CD4-positive, alpha-beta T cell treated with Interferon alpha-2 for 1 hour (primary cell): ENCODE measurements at regions not wholly inside any gene's neighbourhood (a gene's known extent, or its start where the extent isn't known, plus 50 kb on each side); places are given as distances from the start of the nearest gene placed in this dataset.

Experiments used
- DNase-seq, 2 donors: peaks; one replicate each; pipeline ENCODE4 v3.0.0-alpha.2; 2020 to 2022

DNA sequence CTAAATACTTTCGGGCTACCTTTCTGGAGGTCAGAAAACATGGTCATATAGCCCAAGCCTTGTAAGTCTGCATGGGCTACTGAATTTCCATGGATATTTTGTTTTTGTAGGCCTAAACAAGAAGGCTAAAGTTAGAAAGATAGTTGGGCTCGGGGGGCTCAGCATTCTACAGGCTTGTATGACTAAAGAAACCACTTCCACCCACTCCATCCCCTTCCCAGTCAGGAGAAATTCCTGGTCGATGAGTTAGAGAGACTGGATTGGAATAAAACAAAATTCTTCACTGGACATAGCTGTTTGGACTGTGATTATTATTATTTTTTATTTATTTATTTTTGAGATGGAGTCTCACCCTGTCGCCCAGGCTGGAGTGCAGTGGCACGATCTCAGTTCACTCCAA lies 539.4 kb upstream of the TNP1 start:
- no peak for DNase-seq

DNA sequence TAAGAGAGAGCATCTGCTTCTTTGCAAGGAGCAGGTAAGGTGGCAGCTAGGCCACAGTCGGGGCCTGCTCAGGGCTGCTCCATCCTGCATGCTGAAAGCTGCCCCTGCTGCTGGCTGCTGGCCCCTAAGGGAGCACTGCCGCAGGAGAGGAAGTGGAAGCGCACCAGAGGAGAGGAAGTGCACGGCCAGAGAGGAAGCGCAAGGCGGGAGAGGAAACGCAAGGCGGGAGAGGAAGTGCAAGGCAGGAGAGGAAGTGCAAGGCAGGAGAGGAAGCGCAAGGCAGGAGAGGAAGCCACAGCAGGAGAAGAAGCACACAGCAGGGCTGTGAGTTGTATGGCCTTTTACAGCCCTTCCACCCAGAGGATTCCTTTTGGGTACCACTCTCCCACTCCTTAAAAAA lies 539.0 kb upstream of the TNP1 start:
- peak; percentile 1 to 31 for DNase-seq

DNA sequence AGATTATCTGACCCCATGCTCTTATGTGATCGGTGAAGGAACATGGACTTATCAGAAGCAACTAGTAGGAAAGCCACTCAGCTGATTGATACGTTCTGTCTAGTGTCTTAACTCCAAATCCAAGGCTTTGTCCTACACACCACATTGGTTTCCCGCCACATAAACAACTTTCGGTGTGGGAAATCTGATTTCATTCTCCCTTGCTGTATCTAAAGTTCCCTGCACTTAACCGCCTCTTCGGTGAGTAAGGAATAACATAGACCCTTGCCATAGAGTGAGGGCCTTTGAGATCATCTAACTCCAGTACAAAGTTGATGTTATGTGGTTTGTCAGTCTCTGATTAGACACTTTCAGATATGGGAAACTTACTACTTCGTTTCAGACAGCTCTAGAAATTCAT lies 538.2 kb upstream of the TNP1 start:
- no peak for DNase-seq

DNA sequence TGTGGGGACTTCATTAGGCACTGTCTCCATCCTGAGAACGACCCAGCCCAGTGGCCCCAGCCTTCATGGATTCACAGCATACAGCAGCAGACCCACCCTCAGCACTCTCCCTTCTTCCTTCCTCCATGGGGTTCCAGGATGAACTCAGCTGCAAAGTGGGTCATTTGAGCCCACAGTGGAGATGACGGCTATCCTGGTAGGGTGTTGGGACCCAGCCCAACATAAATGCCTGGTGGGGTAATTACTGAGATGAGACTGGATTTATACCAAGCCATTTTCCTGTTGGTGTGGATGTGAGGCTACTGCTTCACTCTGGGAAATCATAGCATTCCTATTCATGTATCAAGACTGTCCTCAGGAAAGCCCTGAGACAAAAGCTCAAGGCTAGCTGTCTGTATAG lies 536.7 kb upstream of the TNP1 start:
- DNase-seq = no peak

DNA sequence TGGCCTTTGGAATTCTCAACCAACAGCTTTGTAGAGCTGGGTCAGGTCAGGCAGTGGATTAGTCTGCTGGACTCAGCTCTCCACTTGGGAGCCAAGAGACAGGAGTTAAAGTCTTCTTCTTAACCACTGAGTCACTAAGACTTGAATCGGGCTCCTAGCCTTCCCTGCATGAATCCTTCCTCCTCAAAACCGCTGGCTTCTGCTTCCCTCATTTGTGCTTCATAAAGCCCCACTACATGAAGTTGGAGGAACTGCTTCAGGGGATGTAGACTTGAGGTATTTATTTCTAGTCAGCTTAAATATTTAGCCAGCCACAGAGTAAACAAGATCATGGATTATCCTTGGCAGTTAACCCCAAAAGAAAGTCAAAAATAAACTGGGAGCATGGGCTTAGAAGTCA lies 536.3 kb upstream of the TNP1 start:
- no peak for DNase-seq

DNA sequence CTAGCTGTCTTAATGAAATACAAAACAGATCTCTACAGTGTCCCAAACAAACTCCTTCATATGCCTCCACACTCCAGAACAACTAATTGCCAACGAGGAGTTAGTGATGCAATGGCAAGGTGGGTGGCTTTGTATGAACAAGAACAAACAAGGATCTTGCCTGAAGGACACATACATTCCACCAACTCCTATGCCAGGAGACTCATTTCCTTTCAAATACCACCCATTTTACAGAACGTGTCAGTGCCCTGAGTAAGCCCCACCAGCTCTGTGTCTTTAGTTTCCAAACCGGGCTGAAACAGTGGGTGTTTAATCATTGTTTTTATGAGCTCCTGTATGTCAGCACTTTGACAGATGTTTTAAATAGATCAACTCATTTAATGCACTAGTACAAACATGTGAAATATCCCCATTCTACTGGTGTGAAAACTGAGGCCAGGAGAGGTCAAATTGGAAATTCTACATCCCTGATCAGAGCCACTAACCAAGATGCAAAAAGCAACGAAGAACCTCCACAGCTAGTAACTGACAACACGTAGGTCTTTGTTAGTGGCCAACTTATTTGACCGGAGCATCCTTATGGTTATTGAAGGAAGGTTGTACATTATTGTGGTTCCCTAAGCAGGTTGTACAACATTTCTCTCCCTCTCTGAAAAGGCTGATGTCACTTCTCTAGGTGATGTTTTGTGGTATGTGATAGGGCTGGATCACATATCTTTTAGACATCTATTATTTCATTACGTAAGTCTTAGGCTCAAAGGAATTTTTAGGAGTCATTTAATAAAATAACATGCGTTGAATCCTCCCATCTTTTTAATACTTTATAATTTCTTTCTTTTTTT lies 534.9 kb upstream of the TNP1 start:
- no peak for DNase-seq

DNA sequence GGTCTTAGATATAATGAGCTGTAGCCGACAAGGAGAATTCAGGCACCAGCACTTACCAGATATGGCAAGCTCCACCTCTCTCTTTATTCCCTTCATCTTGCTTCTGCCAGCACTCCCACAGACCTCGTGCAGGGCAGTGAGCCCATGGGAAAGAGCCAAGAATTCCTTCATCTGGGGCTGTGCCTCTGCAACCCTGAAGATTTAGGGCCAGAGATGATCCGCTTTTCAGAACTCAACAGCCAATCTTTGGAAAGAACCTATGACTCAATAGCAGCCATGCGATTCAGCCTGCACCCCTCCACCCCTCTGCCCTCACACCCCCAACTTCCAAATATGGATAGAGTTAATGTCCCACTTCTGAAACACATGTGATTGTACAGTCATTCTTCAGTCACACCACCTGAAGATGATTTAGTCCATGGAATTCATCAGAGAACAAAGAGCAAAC lies 533.7 kb upstream of the TNP1 start:
- no peak for DNase-seq

DNA sequence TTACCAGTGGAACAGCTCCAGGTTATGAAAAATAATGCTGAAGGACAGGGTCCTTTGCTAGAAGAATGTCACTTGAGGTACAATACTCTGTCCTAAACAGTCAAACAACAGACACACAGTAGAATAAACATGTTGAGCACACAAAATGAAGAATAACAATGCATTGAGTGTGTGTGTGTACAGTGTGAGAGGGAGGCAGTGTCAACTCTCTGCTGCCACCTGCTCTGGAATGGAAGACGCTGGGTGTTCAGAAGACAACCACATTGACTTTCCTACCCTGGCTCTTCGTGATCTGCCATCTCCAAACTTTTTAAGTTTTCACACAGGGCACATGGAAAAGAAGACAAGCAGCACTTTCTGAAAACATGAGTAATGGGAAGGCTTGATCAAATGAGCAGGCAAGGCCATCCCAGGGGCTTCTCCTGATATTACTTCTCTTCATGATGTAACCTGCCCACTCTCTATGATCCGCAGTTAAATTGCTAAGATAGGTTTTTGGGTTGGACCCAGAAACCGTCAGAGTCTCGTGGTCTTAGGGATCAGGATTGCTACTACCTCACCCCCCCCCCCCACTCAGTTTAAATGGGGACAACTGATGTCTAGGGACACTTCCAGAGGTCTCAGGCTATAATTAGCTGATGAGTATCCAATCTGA lies 533.2 kb upstream of the TNP1 start:
- no peak for DNase-seq

DNA sequence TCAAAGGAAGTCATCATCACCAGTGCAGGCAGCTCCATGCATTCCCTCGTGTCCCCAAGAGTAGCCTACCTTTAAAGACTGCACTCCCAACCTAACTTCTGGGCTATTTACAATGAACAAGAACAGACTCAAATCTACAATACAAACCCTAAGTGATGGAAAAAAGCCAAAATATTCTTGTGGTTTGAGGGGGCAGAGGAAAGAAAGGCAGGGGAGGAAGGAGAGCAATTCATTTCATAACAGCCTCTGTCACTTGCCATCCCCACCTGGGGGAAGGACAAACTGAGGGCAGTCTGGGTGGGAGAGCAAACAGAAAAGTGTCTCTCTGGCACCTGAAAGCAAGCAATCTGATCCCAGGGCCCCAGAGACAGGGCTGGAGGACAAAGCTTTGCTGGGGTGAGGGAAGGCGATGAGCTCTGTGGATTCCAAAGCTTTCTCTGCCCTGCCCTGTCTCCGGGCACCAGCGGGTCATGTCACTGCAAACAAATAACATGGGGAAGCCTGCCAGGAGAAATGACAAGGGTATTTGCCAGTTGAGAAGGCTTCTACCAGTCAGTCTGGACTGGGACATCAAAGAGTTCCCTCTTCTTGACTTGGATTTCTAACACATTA lies 528.0 kb upstream of the TNP1 start:
- no peak for DNase-seq

DNA sequence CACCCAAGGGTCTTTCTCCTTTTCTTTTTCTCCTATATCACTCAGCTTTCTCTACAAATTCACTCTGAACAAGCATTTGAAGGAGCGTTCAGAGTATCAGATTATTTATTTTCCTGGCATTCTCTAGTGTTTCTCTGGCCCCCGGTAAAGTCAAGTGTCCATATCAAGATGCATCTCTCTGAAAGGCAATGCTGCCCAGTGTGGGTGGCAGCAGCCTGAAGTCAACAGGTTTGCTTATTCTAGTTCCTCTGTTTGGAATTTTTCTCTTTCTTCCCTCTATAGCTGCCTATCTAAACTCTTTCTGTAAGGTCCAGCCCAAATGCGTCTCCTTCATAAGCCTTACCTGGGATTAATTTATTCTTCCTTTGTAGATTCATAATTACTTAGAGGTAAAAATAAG lies 526.2 kb upstream of the TNP1 start:
- DNase-seq = no peak

DNA sequence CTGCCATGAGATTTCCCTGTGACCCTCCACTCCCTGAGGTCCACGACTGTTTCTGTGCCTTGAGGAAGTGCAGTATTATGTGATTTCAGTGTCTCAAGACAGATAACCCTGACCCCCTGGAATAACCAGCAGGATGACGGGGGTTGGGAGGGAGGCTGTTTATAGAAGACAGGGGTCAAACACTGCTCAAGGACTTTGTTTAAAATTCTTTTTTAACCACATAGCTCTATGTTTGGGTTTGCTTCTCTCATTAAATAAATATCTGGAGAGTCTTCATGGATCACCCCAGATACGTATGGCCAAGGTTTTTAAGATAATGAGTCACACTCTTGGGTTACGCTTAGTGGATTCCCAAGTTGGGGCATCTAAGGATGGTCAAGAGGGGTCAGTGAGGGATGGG lies 523.8 kb upstream of the TNP1 start:
- DNase-seq = no peak

DNA sequence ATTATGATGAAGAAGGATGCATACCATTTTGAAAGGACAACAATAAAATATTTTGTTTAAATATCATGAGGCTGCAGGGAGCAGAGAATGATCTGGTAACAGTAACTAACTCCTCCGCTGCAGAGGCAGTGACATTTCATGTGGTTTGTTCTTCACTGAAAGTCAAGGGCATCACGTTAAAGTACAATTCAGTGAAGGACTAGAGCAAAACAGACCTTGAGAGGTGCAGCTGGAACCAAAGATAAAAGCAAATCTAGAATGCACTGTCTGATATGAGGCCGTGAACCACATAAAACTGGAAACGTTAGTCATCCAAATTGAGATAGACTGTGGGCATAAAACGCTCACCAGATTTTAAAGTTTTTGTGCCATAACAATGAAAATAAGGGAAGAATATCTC lies 522.9 kb upstream of the TNP1 start:
- no peak for DNase-seq

DNA sequence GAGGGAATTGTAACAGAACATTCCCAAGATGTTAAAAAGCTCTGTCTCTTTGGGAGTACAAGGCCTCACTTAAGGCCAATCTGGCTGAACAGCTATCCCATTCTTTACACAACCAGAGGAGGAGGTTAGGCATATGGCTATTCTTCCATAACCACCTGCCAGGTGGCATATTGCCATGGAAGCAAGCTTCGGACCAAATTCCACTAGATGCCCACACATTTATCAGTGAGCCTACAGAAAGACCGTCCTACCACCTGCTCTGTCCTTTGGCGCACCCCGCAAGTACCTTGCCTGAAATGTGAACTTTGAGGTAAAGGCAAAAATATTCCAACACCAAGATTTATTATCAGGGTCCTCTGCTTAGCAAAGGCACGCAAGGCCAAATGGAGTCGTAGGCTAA lies 519.9 kb upstream of the TNP1 start:
- DNase-seq = no peak

DNA sequence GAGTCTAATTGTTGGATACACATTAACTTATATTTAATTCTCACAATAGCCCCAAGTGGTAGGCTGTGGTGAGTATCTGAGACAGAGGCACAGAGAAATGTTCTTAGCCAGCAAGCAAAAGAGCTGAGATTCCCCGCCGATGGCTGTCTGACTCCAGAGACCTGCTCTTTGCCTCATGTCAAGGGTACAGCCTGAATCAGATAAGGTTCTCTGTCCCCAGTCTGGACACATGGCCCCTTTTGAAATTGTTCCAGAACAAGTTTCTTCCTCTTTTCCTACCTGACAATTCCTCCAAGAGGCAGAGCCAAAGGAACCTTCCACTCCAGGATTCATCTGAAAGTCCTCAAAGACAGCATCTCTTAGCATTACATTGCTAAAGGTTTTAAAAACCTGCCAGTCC lies 512.9 kb upstream of the TNP1 start:
- no peak for DNase-seq

DNA sequence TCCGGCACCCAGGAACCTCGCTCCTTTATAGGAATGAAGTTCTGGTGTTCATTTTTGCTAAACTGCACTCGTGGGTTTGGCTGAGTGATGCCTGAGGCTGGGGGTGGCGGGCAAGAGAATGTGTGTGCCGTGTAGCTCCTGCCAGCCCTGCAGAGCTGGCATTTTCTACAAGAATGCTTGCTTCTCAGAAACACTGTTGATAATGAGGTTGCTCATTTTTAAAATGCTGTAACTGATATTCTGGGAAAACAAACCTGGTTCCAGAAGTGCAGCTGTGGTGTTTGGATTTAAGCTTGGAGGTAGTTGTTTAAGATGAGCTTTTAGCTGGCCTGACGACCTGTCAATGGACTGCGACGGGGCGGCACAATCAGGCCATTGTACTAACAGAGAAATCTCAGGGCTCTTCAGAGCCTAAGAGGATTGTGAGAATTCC lies 511.9 kb upstream of the TNP1 start:
- DNase-seq = no peak

DNA sequence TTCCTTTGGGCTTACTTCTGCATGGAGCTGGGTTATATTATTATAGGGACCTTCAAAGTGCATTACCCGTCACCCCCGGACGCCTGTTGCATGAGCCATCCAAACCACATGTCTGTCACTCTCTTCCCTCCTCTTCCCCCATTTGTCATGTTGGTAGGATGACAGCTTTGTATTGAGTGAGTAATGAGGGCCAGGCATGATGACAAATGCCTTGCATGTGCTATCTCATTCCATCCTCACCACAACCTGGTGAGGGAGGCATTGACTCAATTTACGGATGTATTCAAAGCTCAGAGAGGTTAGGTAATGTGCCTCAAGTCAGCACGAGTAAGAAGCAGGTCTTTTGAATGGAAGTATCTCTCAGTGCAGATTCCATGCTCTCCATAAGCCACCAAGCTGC lies 510.5 kb upstream of the TNP1 start:
- no peak for DNase-seq

DNA sequence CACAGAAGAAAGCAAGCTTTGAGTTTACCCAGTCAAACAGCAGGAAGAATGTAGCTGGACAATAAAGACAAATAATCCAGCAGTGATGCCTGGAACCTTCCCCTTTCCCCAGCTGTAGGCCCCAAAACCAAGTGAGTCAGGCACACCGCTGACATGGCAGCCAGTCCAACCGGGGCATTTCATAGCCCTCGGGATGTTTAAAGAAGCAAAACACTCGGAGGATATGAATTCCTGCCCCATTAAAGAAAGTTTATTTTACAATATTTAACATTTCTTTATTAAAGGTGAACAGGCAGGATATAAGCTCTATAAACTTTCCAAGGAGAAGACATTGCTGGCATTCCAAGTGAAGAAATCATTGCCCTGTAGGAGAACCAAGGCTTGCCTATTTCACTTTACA lies 507.6 kb upstream of the TNP1 start:
- no peak for DNase-seq

DNA sequence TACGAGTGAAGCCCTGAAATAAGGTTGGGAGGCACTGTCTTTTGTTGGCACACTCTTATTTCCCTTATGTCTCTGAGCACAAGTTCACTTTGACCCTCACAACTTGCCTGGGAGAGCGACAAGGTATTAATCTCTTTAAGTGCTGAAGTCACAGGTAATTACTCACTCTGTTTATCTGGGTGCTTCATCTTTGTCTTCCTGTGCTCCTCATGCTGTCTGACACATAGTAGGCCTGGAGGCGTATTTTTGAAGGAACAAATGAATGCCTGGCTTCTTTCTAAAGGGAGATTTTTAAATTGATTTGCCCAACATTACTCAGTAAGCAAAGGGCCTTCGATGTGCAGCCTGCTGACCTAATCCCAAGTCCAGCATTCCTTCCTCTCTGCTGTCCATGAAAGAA lies 507.1 kb upstream of the TNP1 start:
- DNase-seq = no peak

DNA sequence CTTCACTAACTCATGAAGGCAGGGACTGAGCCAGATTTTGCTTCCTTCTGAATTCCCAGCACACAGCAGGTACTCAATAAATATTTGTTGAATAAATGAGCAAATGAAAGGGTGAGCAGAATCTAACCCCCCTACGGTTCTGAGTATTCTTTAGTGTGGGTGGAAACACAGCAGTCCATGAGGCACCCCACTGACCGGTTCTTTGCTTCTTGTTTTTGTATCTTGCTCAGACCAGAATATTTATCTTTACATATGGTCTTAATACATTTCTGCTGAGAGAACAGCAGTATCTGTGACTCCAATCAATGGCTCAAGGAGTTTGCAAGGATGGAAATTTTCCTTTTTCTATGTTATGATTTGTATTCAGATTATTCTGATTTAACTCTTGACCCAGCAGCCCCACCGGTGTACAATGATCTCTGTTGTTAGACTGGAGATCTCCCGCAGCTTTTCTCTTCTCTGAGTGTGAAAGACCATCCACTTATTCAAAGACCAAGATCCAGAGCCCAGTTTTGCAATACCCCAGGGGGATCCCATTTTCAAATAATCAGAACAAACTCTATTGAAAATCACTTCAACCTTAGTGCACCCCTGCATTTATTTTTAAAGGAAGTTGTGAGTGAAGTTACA lies 506.5 kb upstream of the TNP1 start:
- no peak for DNase-seq

DNA sequence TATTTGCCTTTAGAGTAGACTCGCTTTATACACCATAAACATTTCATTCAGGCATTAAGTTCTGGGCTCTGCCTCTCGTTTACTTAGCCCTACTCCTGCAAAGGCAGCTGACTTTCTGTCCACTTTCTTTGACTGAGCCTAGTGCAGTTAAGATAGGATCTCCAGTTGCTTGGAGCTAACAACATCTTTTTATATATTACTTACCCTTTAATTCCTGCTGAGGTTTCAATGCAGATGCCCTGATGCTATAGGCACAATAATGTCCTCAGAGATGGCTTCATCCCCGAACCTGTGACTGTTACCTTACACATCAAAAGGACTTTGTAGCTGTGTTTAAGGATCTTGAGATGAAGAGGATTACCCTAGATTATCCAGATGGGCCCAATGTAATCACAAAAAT lies 505.8 kb upstream of the TNP1 start:
- DNase-seq = no peak

DNA sequence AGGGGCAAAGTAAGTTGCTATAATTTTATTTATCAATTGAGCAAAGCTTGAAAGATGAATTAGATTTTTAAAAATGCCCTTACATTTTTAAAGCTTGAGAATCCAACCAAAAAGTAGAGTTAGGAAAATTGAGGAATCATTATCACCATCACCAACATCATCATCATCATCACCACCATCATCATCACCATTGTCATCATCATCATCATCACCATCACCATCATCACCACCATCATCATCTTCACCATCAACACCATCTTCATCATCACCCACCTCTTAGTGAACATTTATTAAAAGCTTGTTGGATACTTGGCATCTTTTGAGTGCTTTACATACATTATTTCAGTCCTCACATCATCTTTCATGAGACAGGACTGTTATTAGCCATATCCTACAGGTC lies 504.4 kb upstream of the TNP1 start:
- no peak for DNase-seq

DNA sequence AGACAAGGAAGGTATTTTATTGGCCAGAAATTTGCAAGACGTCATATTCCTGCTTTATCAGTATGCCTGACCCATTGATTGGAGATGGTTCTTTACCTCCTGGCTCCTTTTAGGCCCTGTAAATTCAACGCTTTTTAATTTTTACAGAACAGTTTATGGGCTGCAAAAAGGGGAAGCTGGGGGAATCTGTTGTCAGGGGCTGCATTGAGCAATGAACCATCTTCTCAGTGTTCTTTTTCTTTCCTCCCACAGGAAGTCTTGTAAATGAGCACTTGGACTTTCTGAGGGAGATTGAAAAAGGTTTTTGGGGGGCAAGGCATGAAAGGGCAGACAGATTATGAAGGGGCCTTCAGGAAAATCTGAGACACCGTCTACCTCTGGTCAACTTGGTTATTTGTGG lies 503.6 kb upstream of the TNP1 start:
- no peak for DNase-seq

DNA sequence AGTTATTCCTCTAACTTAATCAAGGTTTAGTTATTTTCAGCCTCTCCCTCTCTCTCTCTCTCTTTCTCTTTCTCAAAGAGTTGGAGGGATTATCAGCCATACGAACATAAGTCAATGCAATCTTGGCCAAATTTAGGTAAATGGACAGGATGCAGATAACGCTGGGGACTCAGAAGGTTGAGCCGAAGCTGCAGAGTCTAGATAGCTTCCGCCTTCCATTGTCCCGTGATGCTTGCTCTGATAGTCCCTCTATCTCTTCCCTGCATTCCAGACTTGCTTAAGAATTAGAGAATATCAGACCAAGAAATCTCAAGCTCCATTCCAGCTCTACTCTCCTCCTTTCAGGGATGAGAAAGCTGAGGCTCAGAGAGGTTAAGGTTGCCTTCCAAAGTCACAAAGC lies 502.8 kb upstream of the TNP1 start:
- no peak for DNase-seq

DNA sequence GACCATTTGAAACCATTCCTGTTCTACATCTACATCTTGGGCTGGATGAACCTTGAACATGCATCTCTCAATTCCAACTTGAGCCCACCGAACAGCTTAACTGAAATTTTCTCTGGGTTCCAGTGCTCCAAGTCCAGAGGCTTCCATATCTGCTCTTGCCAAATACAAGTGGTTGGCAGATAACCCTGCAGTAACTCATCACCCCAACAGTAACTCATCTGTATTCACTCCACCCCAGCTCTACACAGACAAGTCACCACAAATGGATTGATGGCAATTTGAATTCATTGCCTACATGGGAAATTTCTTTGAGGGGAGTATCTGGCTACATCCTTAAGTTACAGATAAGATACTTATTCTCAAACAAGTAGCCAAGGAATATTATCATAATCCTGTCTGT lies 502.4 kb upstream of the TNP1 start:
- DNase-seq = no peak
